ENCODE measurements at regions not wholly inside any gene's neighbourhood (a gene's known extent, or its start where the extent isn't known, plus 50 kb on each side); places are given as distances from the start of the nearest gene placed in this dataset.

- H3K36me3 Mint-ChIP-seq (ENCODE audit: low read depth, unreplicated experiment) = no peaks in the 10 kb centered on the region
- H3K27ac Mint-ChIP-seq (ENCODE audit: unreplicated experiment) = no peak overlapping the region
- no peak overlapping the region for H3K4me3 Mint-ChIP-seq (ENCODE audit: unreplicated experiment)
- peaks cover 2% of the 10 kb centered on the region for H3K4me1 Mint-ChIP-seq (ENCODE audit: unreplicated experiment)
- no peaks in the 10 kb centered on the region for H3K27me3 Mint-ChIP-seq (ENCODE audit: unreplicated experiment)
- no peak for DNase-seq (ENCODE audit: low spot score)
- TF ChIP-seq, protein P1, sequence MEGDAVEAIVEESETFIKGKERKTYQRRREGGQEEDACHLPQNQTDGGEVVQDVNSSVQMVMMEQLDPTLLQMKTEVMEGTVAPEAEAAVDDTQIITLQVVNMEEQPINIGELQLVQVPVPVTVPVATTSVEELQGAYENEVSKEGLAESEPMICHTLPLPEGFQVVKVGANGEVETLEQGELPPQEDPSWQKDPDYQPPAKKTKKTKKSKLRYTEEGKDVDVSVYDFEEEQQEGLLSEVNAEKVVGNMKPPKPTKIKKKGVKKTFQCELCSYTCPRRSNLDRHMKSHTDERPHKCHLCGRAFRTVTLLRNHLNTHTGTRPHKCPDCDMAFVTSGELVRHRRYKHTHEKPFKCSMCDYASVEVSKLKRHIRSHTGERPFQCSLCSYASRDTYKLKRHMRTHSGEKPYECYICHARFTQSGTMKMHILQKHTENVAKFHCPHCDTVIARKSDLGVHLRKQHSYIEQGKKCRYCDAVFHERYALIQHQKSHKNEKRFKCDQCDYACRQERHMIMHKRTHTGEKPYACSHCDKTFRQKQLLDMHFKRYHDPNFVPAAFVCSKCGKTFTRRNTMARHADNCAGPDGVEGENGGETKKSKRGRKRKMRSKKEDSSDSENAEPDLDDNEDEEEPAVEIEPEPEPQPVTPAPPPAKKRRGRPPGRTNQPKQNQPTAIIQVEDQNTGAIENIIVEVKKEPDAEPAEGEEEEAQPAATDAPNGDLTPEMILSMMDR (IDR thresholded peaks at IDR 0.05; ENCODE audit: unreplicated experiment) = no peak
- H3K9me3 Mint-ChIP-seq (ENCODE audit: unreplicated experiment) = no peaks in the 10 kb centered on the region
Measured at GRCh38 chr13:78334059-78334458, 269.3 kb downstream of the POU4F1 start.

DNA sequence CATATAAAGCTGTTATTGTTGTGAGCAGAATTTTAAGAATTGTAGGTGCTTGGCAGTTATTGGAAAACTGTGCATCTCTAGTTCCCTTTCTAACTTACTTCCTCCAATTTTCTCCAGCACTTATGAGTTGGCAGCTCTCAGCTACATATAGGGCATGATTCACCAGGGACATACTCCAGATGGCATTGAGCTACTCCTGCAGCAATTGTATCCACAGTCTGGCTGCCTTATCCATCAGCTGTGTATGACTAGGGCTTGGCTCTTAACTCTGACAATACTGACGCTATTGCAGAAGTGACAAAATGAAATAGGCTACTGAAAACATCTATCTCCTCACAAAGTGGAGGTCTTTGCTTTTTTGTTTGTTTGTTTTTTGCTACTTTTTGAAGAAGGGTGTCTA is 276.7 kb downstream of the POU4F1 start:
- DNase-seq (ENCODE audit: low spot score) = no peak
- Mint-ChIP-seq H3K4me3 (ENCODE audit: unreplicated experiment) (no peak overlapping the region), H3K36me3 (ENCODE audit: low read depth, unreplicated experiment) (no peaks in the 10 kb centered on the region), H3K9me3 (ENCODE audit: unreplicated experiment) (no peaks in the 10 kb centered on the region), H3K27ac (ENCODE audit: unreplicated experiment) (no peak overlapping the region), H3K27me3 (ENCODE audit: unreplicated experiment) (no peaks in the 10 kb centered on the region), H3K4me1 (ENCODE audit: unreplicated experiment) (no peaks in the 10 kb centered on the region)
- TF ChIP-seq, protein P1 (IDR thresholded peaks at IDR 0.05; ENCODE audit: unreplicated experiment) = no peak

GRCh38 chr13:78325585-78325984 is 277.8 kb downstream of the POU4F1 start:
- TF ChIP-seq, protein P1 (IDR thresholded peaks at IDR 0.05; ENCODE audit: unreplicated experiment) = no peak
- Mint-ChIP-seq H3K27me3 (ENCODE audit: unreplicated experiment) (no peaks in the 10 kb centered on the region), H3K4me1 (ENCODE audit: unreplicated experiment) (no peaks in the 10 kb centered on the region), H3K4me3 (ENCODE audit: unreplicated experiment) (no peak overlapping the region), H3K27ac (ENCODE audit: unreplicated experiment) (no peak overlapping the region), H3K9me3 (ENCODE audit: unreplicated experiment) (no peaks in the 10 kb centered on the region), H3K36me3 (ENCODE audit: low read depth, unreplicated experiment) (no peaks in the 10 kb centered on the region)
- no peak for DNase-seq (ENCODE audit: low spot score)

- H3K4me1 Mint-ChIP-seq (ENCODE audit: unreplicated experiment) = no peaks in the 10 kb centered on the region
- no peak for DNase-seq (ENCODE audit: low spot score)
Measured at GRCh38 chr13:78323848-78324247, 279.5 kb downstream of the POU4F1 start.

GRCh38 chr13:78323040-78323439 is 280.3 kb downstream of the POU4F1 start:
- Mint-ChIP-seq H3K4me3 (ENCODE audit: unreplicated experiment) (no peak overlapping the region), H3K27ac (ENCODE audit: unreplicated experiment) (no peak overlapping the region), H3K27me3 (ENCODE audit: unreplicated experiment) (no peaks in the 10 kb centered on the region), H3K9me3 (ENCODE audit: unreplicated experiment) (no peaks in the 10 kb centered on the region), H3K4me1 (ENCODE audit: unreplicated experiment) (no peaks in the 10 kb centered on the region), H3K36me3 (ENCODE audit: low read depth, unreplicated experiment) (no peaks in the 10 kb centered on the region)
- TF ChIP-seq, protein P1 (IDR thresholded peaks at IDR 0.05; ENCODE audit: unreplicated experiment) = no peak
- DNase-seq (ENCODE audit: low spot score) = no peak

More at GRCh38 chr13:78323848-78324247, 279.5 kb downstream of the POU4F1 start:
- Mint-ChIP-seq H3K9me3 (ENCODE audit: unreplicated experiment) (no peaks in the 10 kb centered on the region), H3K27ac (ENCODE audit: unreplicated experiment) (no peak overlapping the region), H3K4me3 (ENCODE audit: unreplicated experiment) (no peak overlapping the region), H3K27me3 (ENCODE audit: unreplicated experiment) (no peaks in the 10 kb centered on the region), H3K36me3 (ENCODE audit: low read depth, unreplicated experiment) (no peaks in the 10 kb centered on the region)
- TF ChIP-seq, protein P1 (IDR thresholded peaks at IDR 0.05; ENCODE audit: unreplicated experiment) = no peak
